Transverse colon (tissue), 4 donors: ENCODE measurements at regions not wholly inside any gene's neighbourhood (a gene's known extent, or its start where the extent isn't known, plus 50 kb on each side); places are given as distances from the start of the nearest gene placed in this dataset.

Source experiments
- CTCF ChIP-seq, 5 experiments: fragments of 200-600 bp in 3 of 5; fragments of 450-650 bp in 2 of 5; sonication (generic) in 3 of 5; IDR thresholded peaks; 1 replicate in 2 of 5; 2 replicates in 3 of 5; pipeline ENCODE4 v1.5.1; 2016 to 2017; ENCODE audit warnings: antibody characterized with exemption in 5 of 5, inconsistent platforms in 3 of 5, mild to moderate bottlenecking in 2 of 5, moderate library complexity in 1 of 5
- EP300 ChIP-seq: sonication (generic); formaldehyde crosslinking; IDR thresholded peaks from one replicate; pipeline ENCODE4 v1.6.1; 2017; ENCODE audit warnings: antibody characterized with exemption, low read depth
- POLR2A ChIP-seq: fragments of 450-650 bp; IDR thresholded peaks from one replicate; pipeline ENCODE4 v1.6.1; 2016; ENCODE audit warnings: antibody characterized with exemption, mild to moderate bottlenecking, moderate library complexity
- POLR2AphosphoS5 ChIP-seq, 3 donors: sonication (generic); formaldehyde crosslinking; IDR thresholded peaks; one replicate each; pipeline ENCODE4 v1.6.1; 2016; ENCODE audit warnings: antibody characterized with exemption in 3 of 3

- no peak for TF ChIP-seq CTCF (IDR thresholded peaks at IDR 0.05)
- TF ChIP-seq POLR2A = no peak
- no peak for TF ChIP-seq POLR2AphosphoS5 (IDR thresholded peaks at IDR 0.05)
- TF ChIP-seq EP300 = no peak
Measured at GRCh38 chrX:99421796-99422195, 988.3 kb downstream of the PCDH19 start.
